HFFc6 (cell line): ENCODE measurements at regions not wholly inside any gene's neighbourhood (a gene's known extent, or its start where the extent isn't known, plus 50 kb on each side); places are given as distances from the start of the nearest gene placed in this dataset.
A peak's percentile ranks its signal among the peaks of the same experiment; 100 is the strongest.

ENCODE experiments used
- DNase-seq: peaks from one replicate; pipeline ENCODE4 v3.0.0-alpha.2; 2018
- H3K27ac Mint-ChIP-seq: 2 replicates; pipeline ENCODE4 v1.8.0; 2020; ENCODE audit warnings: mild to moderate bottlenecking, mixed read lengths
- H3K27me3 Mint-ChIP-seq: 2 replicates; pipeline ENCODE4 v1.8.0; 2021; ENCODE audit warnings: mild to moderate bottlenecking, moderate library complexity, mixed read lengths; ENCODE audit not compliant: insufficient read depth
- H3K36me3 Mint-ChIP-seq: 2 replicates; pipeline ENCODE4 v1.8.0; 2021; ENCODE audit warnings: low read depth, mixed read lengths
- H3K4me1 Mint-ChIP-seq: 2 replicates; pipeline ENCODE4 v1.8.0; 2020; ENCODE audit warnings: low read depth, mixed read lengths
- H3K4me3 Mint-ChIP-seq: 2 replicates; pipeline ENCODE4 v1.8.0; 2020; ENCODE audit warnings: mild to moderate bottlenecking, moderate library complexity, mixed read lengths
- H3K9me3 Mint-ChIP-seq: 2 replicates; pipeline ENCODE4 v1.8.0; 2020; ENCODE audit warnings: mild to moderate bottlenecking, mixed read lengths
- TF ChIP-seq, protein P1 (sequence below): fragments of 200-600 bp; sonication (generic); IDR thresholded peaks from 2 replicates; pipeline ENCODE4 v1.5.0; 2021; ENCODE audit warnings: antibody characterized with exemption, mild to moderate bottlenecking

DNA sequence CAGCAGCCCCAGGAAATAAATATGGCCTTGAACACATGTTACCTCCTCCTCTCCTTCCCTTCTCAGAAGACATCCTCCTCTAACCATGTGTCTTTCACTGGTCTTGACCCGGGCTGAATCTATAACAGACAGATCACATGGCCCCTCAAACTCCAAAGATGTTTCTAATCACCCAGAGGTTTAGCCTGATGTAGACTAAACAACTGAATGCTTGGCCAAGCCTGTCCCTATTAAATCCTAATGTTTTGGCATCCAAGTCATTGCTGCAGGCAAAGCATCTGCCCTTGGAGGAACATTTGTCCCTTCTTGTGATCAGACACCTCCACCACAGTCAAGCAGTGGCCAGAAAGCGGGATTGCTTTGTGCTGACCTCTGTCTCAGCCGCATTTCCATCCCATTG is 65.5 kb downstream of the ANKRD60 start:
- no peak overlapping the region for H3K4me3 Mint-ChIP-seq
- H3K27me3 Mint-ChIP-seq, result peaks cover 29% of the 10 kb centered on the region
- peaks cover 36% of the 10 kb centered on the region for H3K4me1 Mint-ChIP-seq
- H3K27ac Mint-ChIP-seq, result no peak overlapping the region
- no peaks in the 10 kb centered on the region for H3K9me3 Mint-ChIP-seq
- no peaks in the 10 kb centered on the region for H3K36me3 Mint-ChIP-seq
- no peak for DNase-seq
- TF ChIP-seq, protein P1, sequence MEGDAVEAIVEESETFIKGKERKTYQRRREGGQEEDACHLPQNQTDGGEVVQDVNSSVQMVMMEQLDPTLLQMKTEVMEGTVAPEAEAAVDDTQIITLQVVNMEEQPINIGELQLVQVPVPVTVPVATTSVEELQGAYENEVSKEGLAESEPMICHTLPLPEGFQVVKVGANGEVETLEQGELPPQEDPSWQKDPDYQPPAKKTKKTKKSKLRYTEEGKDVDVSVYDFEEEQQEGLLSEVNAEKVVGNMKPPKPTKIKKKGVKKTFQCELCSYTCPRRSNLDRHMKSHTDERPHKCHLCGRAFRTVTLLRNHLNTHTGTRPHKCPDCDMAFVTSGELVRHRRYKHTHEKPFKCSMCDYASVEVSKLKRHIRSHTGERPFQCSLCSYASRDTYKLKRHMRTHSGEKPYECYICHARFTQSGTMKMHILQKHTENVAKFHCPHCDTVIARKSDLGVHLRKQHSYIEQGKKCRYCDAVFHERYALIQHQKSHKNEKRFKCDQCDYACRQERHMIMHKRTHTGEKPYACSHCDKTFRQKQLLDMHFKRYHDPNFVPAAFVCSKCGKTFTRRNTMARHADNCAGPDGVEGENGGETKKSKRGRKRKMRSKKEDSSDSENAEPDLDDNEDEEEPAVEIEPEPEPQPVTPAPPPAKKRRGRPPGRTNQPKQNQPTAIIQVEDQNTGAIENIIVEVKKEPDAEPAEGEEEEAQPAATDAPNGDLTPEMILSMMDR, result no peak

DNA sequence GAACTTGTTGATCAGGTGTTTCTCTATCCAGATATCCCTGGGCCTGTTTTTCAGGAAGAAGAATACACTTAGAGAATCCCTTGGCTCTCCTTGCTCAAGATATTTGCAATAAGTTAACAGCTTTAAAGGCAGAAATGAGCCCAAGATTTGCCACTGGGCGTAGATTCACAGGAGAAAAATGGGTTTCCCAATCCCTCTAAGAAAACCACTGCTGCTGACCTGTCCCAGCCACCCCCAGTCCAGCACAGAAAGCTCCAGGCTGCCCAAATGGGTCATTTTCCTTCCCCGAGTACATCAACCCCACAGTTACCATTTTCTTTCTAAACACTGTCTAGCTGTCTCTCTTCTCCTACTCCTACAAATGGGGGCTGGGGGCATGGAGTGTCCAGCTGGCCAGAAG is 67.3 kb downstream of the ANKRD60 start:
- Mint-ChIP-seq H3K9me3 (no peaks in the 10 kb centered on the region), H3K4me1 (peaks cover 36% of the 10 kb centered on the region), H3K4me3 (peak overlapping the region; percentile 34; the same call in 1 of the 2 replicates), H3K27ac (peak overlapping the region; percentile 62; the same call in 1 of the 2 replicates), H3K36me3 (no peaks in the 10 kb centered on the region), H3K27me3 (peaks cover 25% of the 10 kb centered on the region)
- TF ChIP-seq, protein P1, result no peak
- no peak for DNase-seq

DNA sequence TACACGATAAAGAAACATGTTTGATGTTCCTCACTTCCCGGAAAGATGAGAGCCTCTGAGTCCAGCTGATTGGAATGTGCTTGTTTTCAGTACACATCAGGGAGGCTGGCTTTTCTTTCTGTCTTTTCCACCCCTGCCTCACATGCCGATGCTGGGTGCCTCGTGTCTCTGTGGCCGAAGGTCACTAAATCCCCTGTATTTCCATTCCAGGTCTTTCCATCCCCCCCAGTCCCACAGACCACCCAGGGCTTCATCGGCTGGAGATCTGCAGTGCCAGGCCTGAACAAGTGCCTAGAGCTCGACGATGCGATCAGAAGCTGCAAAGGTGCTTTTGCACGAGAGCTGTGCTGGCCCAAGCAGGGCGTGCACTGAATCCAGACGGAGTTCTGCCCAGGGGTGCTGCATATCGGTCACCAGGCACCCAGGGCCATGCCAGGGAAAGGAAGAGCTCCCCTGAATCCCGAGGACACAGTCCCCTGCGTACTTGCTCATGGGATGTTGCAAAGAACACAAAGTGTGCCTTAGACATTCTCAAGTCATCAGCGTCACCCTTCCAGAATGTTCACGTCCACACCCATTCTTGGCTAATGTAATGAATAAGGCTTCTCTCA is 67.9 kb downstream of the ANKRD60 start:
- H3K27ac Mint-ChIP-seq, result peak overlapping the region; percentile 87
- peak; percentile 39 for DNase-seq
- H3K9me3 Mint-ChIP-seq, result no peaks in the 10 kb centered on the region
- peaks cover 36% of the 10 kb centered on the region for H3K4me1 Mint-ChIP-seq
- peaks cover 22% of the 10 kb centered on the region for H3K27me3 Mint-ChIP-seq
- H3K36me3 Mint-ChIP-seq, result no peaks in the 10 kb centered on the region
- peak overlapping the region; percentile 63 for H3K4me3 Mint-ChIP-seq
- TF ChIP-seq, protein P1, result no peak

GRCh38 chr20:58155148-58155925 is 73.1 kb downstream of the ANKRD60 start:
- Mint-ChIP-seq H3K9me3 (no peaks in the 10 kb centered on the region), H3K4me3 (no peak overlapping the region), H3K27me3 (peaks cover 36% of the 10 kb centered on the region), H3K4me1 (peaks cover 11% of the 10 kb centered on the region), H3K27ac (no peak overlapping the region), H3K36me3 (no peaks in the 10 kb centered on the region)
- DNase-seq, result no peak
- TF ChIP-seq, protein P1, result no peak

GRCh38 chr20:58154113-58154512 is 74.3 kb downstream of the ANKRD60 start:
- Mint-ChIP-seq H3K9me3 (no peaks in the 10 kb centered on the region), H3K27me3 (peaks cover 42% of the 10 kb centered on the region), H3K36me3 (no peaks in the 10 kb centered on the region), H3K4me3 (no peak overlapping the region), H3K27ac (no peak overlapping the region), H3K4me1 (no peaks in the 10 kb centered on the region; the same call in 1 of the 2 replicates)
- DNase-seq, result no peak
- TF ChIP-seq, protein P1, result no peak
